C4-2B (cell line): ENCODE measurements at regions not wholly inside any gene's neighbourhood (a gene's known extent, or its start where the extent isn't known, plus 50 kb on each side); places are given as distances from the start of the nearest gene placed in this dataset.

ENCODE experiments used
- H3K27ac ChIP-seq: fragments of 450-650 bp; 2 replicates; pipeline ENCODE4 v1.5.1; 2017
- ZFX ChIP-seq: fragments of 450-650 bp; IDR thresholded peaks from 2 replicates; pipeline ENCODE4 v1.6.1; 2017
- TF ChIP-seq, protein P1 (sequence below): fragments of 450-650 bp; conservative IDR thresholded peaks from 2 replicates; pipeline ENCODE4 v1.5.1; 2017; ENCODE audit warnings: mild to moderate bottlenecking

DNA sequence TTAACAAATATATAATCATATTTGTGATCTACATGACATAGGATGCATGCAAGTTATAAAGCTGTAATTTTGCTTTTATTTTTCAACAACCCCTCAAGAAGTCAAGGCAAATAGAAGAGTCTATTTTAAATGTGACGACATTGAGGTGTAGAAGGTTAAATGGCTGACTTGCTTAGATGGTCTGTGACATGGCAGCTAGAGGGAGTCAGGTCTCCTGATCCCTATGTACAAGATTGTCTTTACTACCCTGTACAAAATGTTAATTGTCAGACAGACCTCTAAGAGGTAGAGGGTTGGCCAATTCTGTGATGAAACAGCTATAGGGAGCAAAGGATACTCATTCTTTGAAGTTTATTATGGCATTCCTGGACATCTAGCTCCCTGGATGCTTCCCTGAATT, 380.9 kb upstream of the MEF2C start:
- TF ChIP-seq, protein P1, sequence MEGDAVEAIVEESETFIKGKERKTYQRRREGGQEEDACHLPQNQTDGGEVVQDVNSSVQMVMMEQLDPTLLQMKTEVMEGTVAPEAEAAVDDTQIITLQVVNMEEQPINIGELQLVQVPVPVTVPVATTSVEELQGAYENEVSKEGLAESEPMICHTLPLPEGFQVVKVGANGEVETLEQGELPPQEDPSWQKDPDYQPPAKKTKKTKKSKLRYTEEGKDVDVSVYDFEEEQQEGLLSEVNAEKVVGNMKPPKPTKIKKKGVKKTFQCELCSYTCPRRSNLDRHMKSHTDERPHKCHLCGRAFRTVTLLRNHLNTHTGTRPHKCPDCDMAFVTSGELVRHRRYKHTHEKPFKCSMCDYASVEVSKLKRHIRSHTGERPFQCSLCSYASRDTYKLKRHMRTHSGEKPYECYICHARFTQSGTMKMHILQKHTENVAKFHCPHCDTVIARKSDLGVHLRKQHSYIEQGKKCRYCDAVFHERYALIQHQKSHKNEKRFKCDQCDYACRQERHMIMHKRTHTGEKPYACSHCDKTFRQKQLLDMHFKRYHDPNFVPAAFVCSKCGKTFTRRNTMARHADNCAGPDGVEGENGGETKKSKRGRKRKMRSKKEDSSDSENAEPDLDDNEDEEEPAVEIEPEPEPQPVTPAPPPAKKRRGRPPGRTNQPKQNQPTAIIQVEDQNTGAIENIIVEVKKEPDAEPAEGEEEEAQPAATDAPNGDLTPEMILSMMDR: no peak
- TF ChIP-seq ZFX: no peak
- no peak overlapping the region for H3K27ac ChIP-seq

DNA sequence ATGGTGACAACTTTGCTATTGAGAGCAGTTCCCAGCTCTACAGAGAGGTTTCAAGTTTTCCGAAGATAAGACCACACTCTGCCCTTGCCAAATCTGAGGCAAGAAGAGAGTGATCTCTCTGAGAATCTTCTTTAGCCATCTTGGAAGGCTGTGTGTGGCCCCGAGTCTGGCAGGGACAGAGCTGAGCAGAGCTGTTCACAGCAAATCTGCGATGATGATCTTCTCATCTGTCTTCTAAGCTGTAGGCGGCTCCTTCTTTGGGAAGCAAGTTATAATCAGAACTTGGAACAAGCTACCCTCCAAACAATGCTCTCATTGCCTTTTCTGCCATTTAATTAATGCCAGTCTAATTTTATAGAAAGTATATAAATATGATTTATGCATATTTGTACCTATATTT, 379.0 kb upstream of the MEF2C start:
- H3K27ac ChIP-seq: no peak overlapping the region
- no peak for TF ChIP-seq ZFX
- TF ChIP-seq, protein P1: no peak

- TF ChIP-seq ZFX: no peak
- TF ChIP-seq, protein P1: no peak
Observed at GRCh38 chr5:89260254-89260653, 377.3 kb upstream of the MEF2C start.

GRCh38 chr5:89255845-89256463, 373.0 kb upstream of the MEF2C start:
- no peak for TF ChIP-seq ZFX
- TF ChIP-seq, protein P1: no peak
- no peak overlapping the region for H3K27ac ChIP-seq

More at GRCh38 chr5:89260254-89260653, 377.3 kb upstream of the MEF2C start:
- no peak overlapping the region for H3K27ac ChIP-seq

DNA sequence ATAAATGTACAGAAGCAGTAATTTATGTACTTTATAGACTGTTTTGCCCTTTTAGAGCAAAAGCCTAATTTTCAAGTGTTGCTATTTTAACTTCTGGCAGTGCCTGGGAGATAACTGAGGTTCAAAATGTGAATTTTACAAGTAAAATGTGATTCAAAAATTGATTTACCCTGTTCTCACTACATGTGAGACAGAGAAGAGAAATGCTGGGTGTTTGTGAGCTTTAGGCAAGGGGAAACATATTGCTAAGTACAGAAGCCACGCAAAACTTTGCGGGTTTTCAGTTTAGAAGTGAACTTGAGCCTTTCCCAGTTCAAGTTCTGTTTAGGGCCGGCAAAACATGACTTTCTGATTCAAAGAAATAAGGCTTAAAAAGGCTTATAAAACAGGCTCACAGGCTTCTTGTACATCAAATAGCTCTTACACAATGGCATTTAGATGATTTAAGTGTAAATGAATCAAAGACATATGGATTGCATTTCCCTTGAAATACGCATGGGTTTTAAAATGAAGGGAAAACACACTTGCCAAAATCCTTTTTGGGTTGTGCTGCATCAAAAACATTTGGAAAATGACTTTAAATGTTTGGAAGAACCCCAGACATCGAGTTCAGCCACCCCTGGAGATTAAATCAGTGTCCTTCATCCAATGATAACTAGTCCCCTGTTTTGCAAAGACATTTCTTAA, 370.8 kb upstream of the MEF2C start:
- TF ChIP-seq ZFX: no peak
- TF ChIP-seq, protein P1: no peak
- no peak overlapping the region for H3K27ac ChIP-seq

DNA sequence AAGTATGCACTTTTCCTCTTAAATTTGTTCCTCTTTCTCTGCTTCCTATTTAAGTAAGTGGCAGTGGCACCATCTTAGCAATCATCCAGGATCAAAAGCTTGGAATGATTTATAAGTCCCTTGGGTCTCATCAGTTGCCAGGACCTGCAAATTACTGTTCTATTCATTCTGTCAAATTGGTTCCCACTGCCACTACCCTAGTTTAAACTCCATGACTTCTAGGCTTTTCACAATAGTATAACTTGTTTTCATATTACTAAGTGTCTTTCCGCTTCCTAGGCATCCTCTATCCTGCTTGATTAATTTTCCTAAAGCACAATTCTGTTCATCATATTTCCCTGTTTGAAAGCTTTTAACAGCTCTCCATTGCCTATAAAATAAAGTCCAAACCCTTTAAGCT, 363.9 kb upstream of the MEF2C start:
- no peak overlapping the region for H3K27ac ChIP-seq
- TF ChIP-seq ZFX: no peak
- TF ChIP-seq, protein P1: no peak

DNA sequence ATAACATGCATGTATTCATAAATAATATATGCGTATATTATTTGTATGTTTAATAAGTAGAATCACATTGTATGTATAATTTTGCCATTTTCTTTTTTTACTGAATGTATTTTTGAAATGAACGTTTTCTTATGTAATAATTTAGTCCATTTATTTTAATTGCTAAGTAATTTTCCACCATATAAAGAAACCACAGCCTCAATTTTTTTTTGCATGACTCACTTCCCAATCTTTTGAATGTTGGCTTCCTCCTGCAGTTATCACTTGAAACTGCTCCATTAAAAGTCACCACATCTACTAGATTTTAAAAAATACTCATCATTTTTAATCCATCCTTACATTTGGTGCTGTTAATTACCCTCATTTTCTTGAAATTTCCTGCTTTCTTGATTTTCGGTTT, 363.3 kb upstream of the MEF2C start:
- TF ChIP-seq, protein P1: no peak
- no peak for TF ChIP-seq ZFX
- no peak overlapping the region for H3K27ac ChIP-seq
